ENCODE measurements at regions not wholly inside any gene's neighbourhood (a gene's known extent, or its start where the extent isn't known, plus 50 kb on each side); places are given as distances from the start of the nearest gene placed in this dataset.

DNA sequence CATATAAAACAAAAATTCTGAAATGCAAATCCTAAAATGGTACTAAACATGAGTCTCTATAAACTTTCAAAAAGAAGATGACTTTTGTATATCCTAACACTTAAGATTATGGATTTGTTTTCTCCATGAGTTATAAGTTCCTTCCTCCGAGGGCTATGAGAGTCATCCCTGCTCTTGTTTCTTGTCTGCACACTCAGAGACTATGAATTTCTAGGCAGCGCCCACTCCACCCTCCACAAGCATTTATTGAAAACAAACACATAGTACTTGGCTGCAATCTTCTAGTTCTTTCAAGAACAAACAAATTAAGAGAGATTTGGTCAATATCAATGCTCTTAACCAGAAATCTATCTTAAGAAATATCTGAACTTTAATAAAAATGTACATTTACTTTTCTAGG, 211.7 kb downstream of the DKK1 start:
- no peak for TF ChIP-seq CTCF (IDR thresholded peaks at IDR 0.05; ENCODE audit: insufficient read depth, low read length)
- DNase-seq (ENCODE audit: low read depth): peak; percentile 76

DNA sequence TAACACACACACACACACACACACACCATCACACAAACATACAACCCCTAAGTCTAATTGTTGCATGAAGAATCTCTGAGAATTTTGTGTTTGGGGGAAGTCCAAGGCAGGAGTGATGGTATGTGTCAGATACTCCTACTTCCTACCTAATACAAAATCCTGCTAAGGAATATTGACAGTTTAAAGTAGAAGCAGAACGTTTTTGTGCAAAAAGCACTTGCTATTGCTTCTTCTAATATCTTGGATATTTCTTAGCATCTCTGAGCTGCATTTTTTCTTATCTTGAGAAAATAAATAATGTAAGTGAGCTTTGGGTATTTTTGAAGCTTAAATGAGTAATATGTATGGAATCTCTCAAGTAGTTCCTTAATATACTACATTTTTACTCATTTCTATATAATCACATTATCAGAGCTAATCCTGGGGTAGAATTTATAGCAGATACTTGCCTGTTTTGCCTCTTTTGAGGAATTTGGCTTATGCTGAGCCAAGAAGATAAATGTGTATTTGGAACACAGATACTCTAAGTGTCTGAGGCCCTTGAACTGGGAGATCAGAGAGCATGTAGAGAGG, 212.3 kb downstream of the DKK1 start:
- peak; percentile 72 for DNase-seq (ENCODE audit: low read depth)
- no peak overlapping the region for H3K4me3 ChIP-seq (ENCODE audit: low read depth, low read length)
- TF ChIP-seq CTCF (IDR thresholded peaks at IDR 0.05; ENCODE audit: insufficient read depth, low read length): no peak

More for the DNA sequence above, 211.7 kb downstream of the DKK1 start:
- H3K4me3 ChIP-seq (ENCODE audit: low read depth, low read length): no peak overlapping the region

DNA sequence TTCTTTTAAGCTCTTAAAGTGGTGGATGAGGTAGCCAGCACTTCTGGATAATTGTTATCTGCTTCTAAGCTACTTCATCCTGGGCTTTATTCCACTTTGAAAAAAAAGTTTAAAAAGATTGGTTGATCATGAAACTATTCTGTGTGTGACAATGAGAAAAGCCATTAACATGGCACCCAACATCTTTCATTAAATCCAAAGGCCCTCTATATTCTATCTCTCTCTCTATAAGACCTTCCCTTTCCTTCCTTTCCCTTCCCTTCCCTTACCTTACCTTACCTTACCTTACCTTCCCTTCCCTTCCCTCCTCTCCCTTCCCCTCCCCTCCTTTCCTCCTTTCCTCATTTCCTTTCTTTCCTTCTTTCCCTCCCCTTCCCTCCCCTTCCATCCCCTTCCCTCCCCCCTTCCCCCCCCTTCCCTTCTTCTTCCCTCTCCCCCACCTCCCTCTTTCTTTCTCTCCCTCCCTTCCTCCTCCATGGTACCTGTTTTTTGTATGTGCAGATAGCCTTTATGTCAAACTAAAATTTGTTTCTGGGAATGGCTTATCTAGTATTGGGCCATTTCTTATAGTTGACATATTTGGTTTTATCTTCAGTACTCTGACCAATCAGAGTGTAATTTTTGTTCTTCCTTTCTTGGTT, 218.7 kb downstream of the DKK1 start:
- DNase-seq (ENCODE audit: low read depth): no peak
- no peak for TF ChIP-seq CTCF (IDR thresholded peaks at IDR 0.05; ENCODE audit: insufficient read depth, low read length)
- no peak overlapping the region for H3K4me3 ChIP-seq (ENCODE audit: low read depth, low read length)

DNA sequence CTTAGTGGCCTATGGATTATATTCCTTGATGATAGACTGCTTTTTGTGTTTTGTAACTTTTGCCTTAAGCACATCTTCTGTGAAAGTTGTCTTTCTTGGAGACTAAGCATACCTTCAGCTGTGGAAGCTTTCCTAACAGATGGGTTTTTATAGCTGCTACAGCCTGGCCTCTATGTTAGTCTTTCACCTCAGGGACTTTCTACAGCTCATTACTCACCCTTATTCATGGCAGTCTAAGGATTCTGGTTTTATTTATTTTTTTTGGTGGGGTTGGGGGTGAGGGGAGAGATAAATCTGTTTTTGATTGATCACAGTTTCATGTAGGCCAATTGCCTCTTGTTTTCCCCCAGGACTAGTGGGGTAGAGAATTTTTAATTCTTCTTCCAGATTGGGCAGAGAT, 219.9 kb downstream of the DKK1 start:
- TF ChIP-seq CTCF (IDR thresholded peaks at IDR 0.05; ENCODE audit: insufficient read depth, low read length): no peak
- no peak for DNase-seq (ENCODE audit: low read depth)
- no peak overlapping the region for H3K4me3 ChIP-seq (ENCODE audit: low read depth, low read length)

DNA sequence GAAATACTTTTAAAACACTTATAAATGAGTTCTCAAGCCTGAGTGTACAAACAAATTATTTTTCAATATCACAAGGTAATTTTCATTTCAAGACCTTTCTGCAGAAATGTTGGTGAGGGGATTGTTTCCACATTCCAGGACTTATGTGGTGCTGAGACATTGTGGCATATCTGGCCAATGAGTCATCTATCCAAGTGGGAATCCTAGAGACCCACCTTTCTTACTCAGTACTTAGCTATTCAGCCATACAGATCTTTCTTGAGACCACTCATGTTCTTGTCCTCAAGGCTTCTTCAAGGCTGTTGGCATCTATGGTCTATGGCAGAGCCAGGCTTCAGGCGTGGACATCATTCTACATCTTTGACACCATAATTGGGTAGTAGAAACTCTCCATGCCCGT, 225.4 kb downstream of the DKK1 start:
- TF ChIP-seq CTCF (IDR thresholded peaks at IDR 0.05; ENCODE audit: insufficient read depth, low read length): no peak
- no peak overlapping the region for H3K4me3 ChIP-seq (ENCODE audit: low read depth, low read length)
- peak; percentile 45 for DNase-seq (ENCODE audit: low read depth)

- TF ChIP-seq CTCF (IDR thresholded peaks at IDR 0.05; ENCODE audit: insufficient read depth, low read length): no peak
Measured at GRCh38 chr10:52540479-52540984, 226.5 kb downstream of the DKK1 start.

More at GRCh38 chr10:52540479-52540984, 226.5 kb downstream of the DKK1 start:
- no peak for DNase-seq (ENCODE audit: low read depth)
- H3K4me3 ChIP-seq (ENCODE audit: low read depth, low read length): no peak overlapping the region

Measured in fibroblast of the aortic adventitia (primary cell).